H9 (cell line): ENCODE measurements at regions not wholly inside any gene's neighbourhood (a gene's known extent, or its start where the extent isn't known, plus 50 kb on each side); places are given as distances from the start of the nearest gene placed in this dataset.
A peak's percentile ranks its signal among the peaks of the same experiment; 100 is the strongest.

ENCODE experiments used
- DNase-seq: peaks from one replicate; pipeline ENCODE4 v3.0.0-alpha.2; 2017
- H2AFZ ChIP-seq: one replicate; pipeline ENCODE4 v1.6.1; 2013; ENCODE audit warnings: mild to moderate bottlenecking, low read length, control low read depth, moderate library complexity
- H2AK5ac ChIP-seq: 2 replicates; pipeline ENCODE4 v1.6.1; 2013; ENCODE audit warnings: low read length, control low read depth, mixed read lengths; ENCODE audit not compliant: insufficient read length
- H2BK120ac ChIP-seq: one replicate; pipeline ENCODE4 v1.6.1; 2013; ENCODE audit warnings: low read depth, mild to moderate bottlenecking, low read length, control low read depth, inconsistent platforms; ENCODE audit not compliant: poor library complexity, severe bottlenecking
- H2BK12ac ChIP-seq: 2 replicates; pipeline ENCODE4 v1.6.1; 2013; ENCODE audit warnings: low read length, control low read depth, mixed read lengths, low read depth; ENCODE audit not compliant: insufficient read length
- H2BK15ac ChIP-seq: 2 replicates; pipeline ENCODE4 v1.6.1; 2013; ENCODE audit warnings: low read depth, low read length, control low read depth
- H2BK20ac ChIP-seq: one replicate; pipeline ENCODE4 v1.6.1; 2013; ENCODE audit warnings: low read depth, mild to moderate bottlenecking, low read length, control low read depth, inconsistent platforms; ENCODE audit not compliant: poor library complexity, severe bottlenecking
- H2BK5ac ChIP-seq: 2 replicates; pipeline ENCODE4 v1.6.1; 2013; ENCODE audit warnings: low read length, control low read depth, mixed read lengths; ENCODE audit not compliant: insufficient read length
- H3K14ac ChIP-seq: 2 replicates; pipeline ENCODE4 v1.6.1; 2013; ENCODE audit warnings: low read length, control low read depth; ENCODE audit not compliant: insufficient read depth
- H3K18ac ChIP-seq: 2 replicates; pipeline ENCODE4 v1.6.1; 2013; ENCODE audit warnings: low read depth, mild to moderate bottlenecking, mixed read lengths, low read length, control low read depth; ENCODE audit not compliant: insufficient read length
- H3K23ac ChIP-seq: 2 replicates; pipeline ENCODE4 v1.6.1; 2013; ENCODE audit warnings: low read length, control low read depth, mixed read lengths, low read depth; ENCODE audit not compliant: insufficient read length
- H3K23me2 ChIP-seq: 2 replicates; pipeline ENCODE4 v1.6.1; 2013; ENCODE audit warnings: low read depth, mild to moderate bottlenecking, mixed read lengths, low read length, control low read depth; ENCODE audit not compliant: insufficient read length, poor library complexity, severe bottlenecking
- H3K27ac ChIP-seq: 2 replicates; pipeline ENCODE4 v1.5.1; 2013; ENCODE audit warnings: low read length, control low read depth, mixed read lengths, low read depth; ENCODE audit not compliant: insufficient read length
- H3K27me3 ChIP-seq: 2 replicates; pipeline ENCODE4 v1.6.1; 2013; ENCODE audit warnings: low read length, control low read depth, inconsistent platforms; ENCODE audit not compliant: insufficient read depth
- H3K4ac ChIP-seq: 2 replicates; pipeline ENCODE4 v1.6.1; 2013; ENCODE audit warnings: low read depth, mild to moderate bottlenecking, control low read depth, inconsistent platforms, low read length, moderate library complexity
- H3K4me1 ChIP-seq: 2 replicates; pipeline ENCODE4 v1.6.1; 2013; ENCODE audit warnings: low read length, control low read depth, inconsistent platforms; ENCODE audit not compliant: insufficient read depth
- H3K4me2 ChIP-seq: 2 replicates; pipeline ENCODE4 v1.6.1; 2013; ENCODE audit warnings: low read length, control low read depth, mixed read lengths; ENCODE audit not compliant: insufficient read length, insufficient read depth
- H3K56ac ChIP-seq: 2 replicates; pipeline ENCODE4 v1.6.1; 2013; ENCODE audit warnings: low read depth, mild to moderate bottlenecking, mixed read lengths, low read length, control low read depth; ENCODE audit not compliant: insufficient read length
- H3K79me1 ChIP-seq: 2 replicates; pipeline ENCODE4 v1.6.1; 2013; ENCODE audit warnings: low read depth, mild to moderate bottlenecking, moderate library complexity, low read length, control low read depth, inconsistent platforms; ENCODE audit not compliant: insufficient read depth, poor library complexity, severe bottlenecking
- H3K79me2 ChIP-seq: 2 replicates; pipeline ENCODE4 v1.6.1; 2013; ENCODE audit warnings: low read length, control low read depth, inconsistent platforms; ENCODE audit not compliant: insufficient read depth
- H3K9ac ChIP-seq: 2 replicates; pipeline ENCODE4 v1.6.1; 2013; ENCODE audit warnings: low read length, control low read depth, mixed read lengths; ENCODE audit not compliant: insufficient read length; ENCODE audit errors: extremely low read depth
- H3K9me3 ChIP-seq: one replicate; pipeline ENCODE4 v1.6.1; 2013; ENCODE audit warnings: low read depth, low read length, inconsistent platforms; ENCODE audit not compliant: control insufficient read depth
- H3T11ph ChIP-seq: one replicate; pipeline ENCODE4 v1.6.1; 2013; ENCODE audit warnings: mild to moderate bottlenecking, low read length, control low read depth, inconsistent platforms
- H4K20me1 ChIP-seq: one replicate; pipeline ENCODE4 v1.6.1; 2013; ENCODE audit not compliant: control insufficient read depth, insufficient read length, insufficient read depth
- H4K5ac ChIP-seq: 2 replicates; pipeline ENCODE4 v1.6.1; 2013; ENCODE audit warnings: low read depth, mild to moderate bottlenecking, mixed read lengths, low read length, control low read depth; ENCODE audit not compliant: insufficient read length
- H4K8ac ChIP-seq: replicated peaks from 2 replicates; pipeline ENCODE4 v1.6.1; 2013; ENCODE audit warnings: low read length, control low read depth, mixed read lengths, low read depth; ENCODE audit not compliant: insufficient read length
- H4K91ac ChIP-seq: 2 replicates; pipeline ENCODE4 v1.6.1; 2013; ENCODE audit warnings: low read depth, mild to moderate bottlenecking, moderate library complexity, mixed read lengths, low read length, control low read depth; ENCODE audit not compliant: insufficient read length
- H3K27ac Mint-ChIP-seq, 3 experiments: 2 replicates in 2 of 3; 3 replicates in 1 of 3; pipeline ENCODE4 v1.8.0; 2020 to 2021; ENCODE audit warnings: mixed read lengths in 3 of 3, mild to moderate bottlenecking in 1 of 3, moderate library complexity in 1 of 3
- H3K27me3 Mint-ChIP-seq: 2 replicates; pipeline ENCODE4 v1.8.0; 2021; ENCODE audit warnings: low read depth, mild to moderate bottlenecking, moderate library complexity, mixed read lengths
- H3K36me3 Mint-ChIP-seq, 3 experiments: 2 replicates in 2 of 3; 3 replicates in 1 of 3; pipeline ENCODE4 v1.8.0; 2020 to 2021; ENCODE audit warnings: low read depth in 3 of 3, mixed read lengths in 3 of 3; ENCODE audit not compliant: insufficient read depth in 1 of 3
- H3K4me1 Mint-ChIP-seq, 2 experiments: 2 replicates each; pipeline ENCODE4 v1.8.0; 2020; ENCODE audit warnings: mixed read lengths in 2 of 2
- H3K4me3 Mint-ChIP-seq, 2 experiments: 2 replicates in 1 of 2; 3 replicates in 1 of 2; pipeline ENCODE4 v1.8.0; 2020 to 2021; ENCODE audit warnings: mild to moderate bottlenecking in 2 of 2, mixed read lengths in 2 of 2, moderate library complexity in 1 of 2
- H3K9me3 Mint-ChIP-seq, 2 experiments: 2 replicates in 1 of 2; 3 replicates in 1 of 2; pipeline ENCODE4 v1.8.0; 2020; ENCODE audit warnings: mild to moderate bottlenecking in 2 of 2, mixed read lengths in 2 of 2, moderate library complexity in 1 of 2
- CTCF ChIP-seq: fragments of 200-600 bp; sonication (generic); conservative IDR thresholded peaks from 3 replicates; pipeline ENCODE4 v1.8.0; 2021; ENCODE audit warnings: antibody characterized with exemption, mild to moderate bottlenecking
- WGBS: extraction: QIAGEN DNeasy Blood & Tissue Kit; methylation state at CpG from one replicate; pipeline ENCODE4 v1.1.7; 2013; ENCODE audit warnings: missing lambda C conversion rate, low lambda C conversion rate, mixed read lengths; ENCODE audit not compliant: insufficient read length; ENCODE audit errors: extremely low coverage; 5-methylcytosine and 5-hydroxymethylcytosine counted together

DNA sequence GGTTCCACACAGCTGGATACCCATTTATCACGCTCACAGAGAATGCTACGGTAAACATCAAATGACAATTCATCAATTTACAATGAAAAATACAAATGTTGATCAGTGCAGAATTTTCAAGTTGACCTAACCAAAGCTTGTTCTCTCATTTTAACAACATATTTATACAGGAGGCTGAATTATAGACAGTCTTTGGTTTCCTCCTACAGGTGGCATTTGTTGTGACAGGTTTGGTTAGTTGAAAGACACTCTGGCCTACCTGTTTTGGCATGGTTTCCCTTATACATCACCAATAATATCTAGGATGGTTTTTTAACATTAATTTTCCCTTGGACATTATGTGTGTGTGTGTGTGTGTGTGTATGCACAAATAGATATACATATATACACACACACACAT, 642.5 kb upstream of the MMS22L start:
- no peaks in the 10 kb centered on the region for H3K9me3 Mint-ChIP-seq
- no peak overlapping the region for H3T11ph ChIP-seq
- H3K79me1 ChIP-seq = no peaks in the 10 kb centered on the region
- no peaks in the 10 kb centered on the region for H3K27me3 ChIP-seq
- peak; percentile 56 for TF ChIP-seq CTCF
- no peaks in the 10 kb centered on the region for H4K20me1 ChIP-seq
- H3K23me2 ChIP-seq = no peaks in the 10 kb centered on the region
- H2BK5ac ChIP-seq = no peak overlapping the region
- no peak overlapping the region for H2BK12ac ChIP-seq
- no peak overlapping the region for H4K5ac ChIP-seq
- no peak overlapping the region for H3K4me2 ChIP-seq
- H3K4me1 Mint-ChIP-seq = peaks cover 6 to 7% of the 10 kb centered on the region in 2 experiments
- H3K4ac ChIP-seq = no peak overlapping the region
- no peaks in the 10 kb centered on the region for H3K9me3 ChIP-seq
- no peak overlapping the region for H3K18ac ChIP-seq
- H2BK15ac ChIP-seq = no peak overlapping the region
- H3K79me2 ChIP-seq = no peaks in the 10 kb centered on the region
- H3K23ac ChIP-seq = no peak overlapping the region
- WGBS = no CpG with 5 or more reads among the region's 2 CpGs
- H3K27me3 Mint-ChIP-seq = no peaks in the 10 kb centered on the region
- H3K27ac Mint-ChIP-seq = 0 out of 7 replicates have a peak overlapping the region, but pooled peaks of 1 of the 3 experiments have one; percentile 37
- no peak overlapping the region for H3K56ac ChIP-seq
- H4K8ac ChIP-seq = no peak overlapping the region
- DNase-seq = no peak
- no peaks in the 10 kb centered on the region for H3K4me1 ChIP-seq
- no peak overlapping the region for H2BK120ac ChIP-seq
- H2AK5ac ChIP-seq = no peak overlapping the region
- H3K9ac ChIP-seq = no peak overlapping the region
- no peak overlapping the region for H3K14ac ChIP-seq
- H4K91ac ChIP-seq = no peak overlapping the region
- H2BK20ac ChIP-seq = no peak overlapping the region
- no peak overlapping the region for H3K4me3 Mint-ChIP-seq
- H3K27ac ChIP-seq = no peak overlapping the region
- H2AFZ ChIP-seq = no peak overlapping the region
- no peaks in the 10 kb centered on the region for H3K36me3 Mint-ChIP-seq
